NOMO-1 (cell line): ENCODE measurements at regions not wholly inside any gene's neighbourhood (a gene's known extent, or its start where the extent isn't known, plus 50 kb on each side); places are given as distances from the start of the nearest gene placed in this dataset.
"Not testable (repeated sequence)": the region's sequence is repeated elsewhere in the genome, so short reads cannot be mapped to it uniquely, and the experiment has no call there.

Experiments used
- DNase-seq, 2 experiments: peaks; one replicate each; lab custom pipeline; 2025; ENCODE audit not compliant: unreplicated experiment in 2 of 2; lab: John Stamatoyannopoulos, UW

GRCh38 chr10:131822013-131822691, 78.7 kb upstream of the PPP2R2D start:
- no peak for DNase-seq

- no peak for DNase-seq
Observed at GRCh38 chr10:131822692-131823245, 78.0 kb upstream of the PPP2R2D start.

DNA sequence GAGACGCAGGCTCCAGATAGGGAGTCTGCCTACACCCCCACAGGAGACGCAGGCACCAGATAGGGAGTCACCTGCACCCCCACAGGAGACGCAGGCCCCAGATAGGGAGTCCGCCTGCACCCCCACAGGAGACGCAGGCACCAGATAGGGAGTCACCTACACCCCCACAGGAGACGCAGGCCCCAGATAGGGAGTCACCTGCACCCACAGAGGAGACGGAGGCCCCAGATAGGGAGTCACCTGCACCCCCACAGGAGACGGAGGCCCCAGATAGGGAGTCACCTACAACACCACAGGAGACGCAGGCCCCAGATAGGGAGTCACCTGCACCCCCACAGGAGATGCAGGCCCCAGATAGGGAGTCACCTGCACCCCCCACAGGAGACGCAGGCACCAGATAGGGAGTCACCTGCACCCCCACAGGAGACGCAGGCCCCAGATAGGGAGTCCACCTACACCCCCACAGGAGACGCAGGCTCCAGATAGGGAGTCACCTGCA, 77.2 kb upstream of the PPP2R2D start:
- not testable (repeated sequence) for DNase-seq

GRCh38 chr10:131824371-131825149, 76.2 kb upstream of the PPP2R2D start:
- no peak for DNase-seq

DNA sequence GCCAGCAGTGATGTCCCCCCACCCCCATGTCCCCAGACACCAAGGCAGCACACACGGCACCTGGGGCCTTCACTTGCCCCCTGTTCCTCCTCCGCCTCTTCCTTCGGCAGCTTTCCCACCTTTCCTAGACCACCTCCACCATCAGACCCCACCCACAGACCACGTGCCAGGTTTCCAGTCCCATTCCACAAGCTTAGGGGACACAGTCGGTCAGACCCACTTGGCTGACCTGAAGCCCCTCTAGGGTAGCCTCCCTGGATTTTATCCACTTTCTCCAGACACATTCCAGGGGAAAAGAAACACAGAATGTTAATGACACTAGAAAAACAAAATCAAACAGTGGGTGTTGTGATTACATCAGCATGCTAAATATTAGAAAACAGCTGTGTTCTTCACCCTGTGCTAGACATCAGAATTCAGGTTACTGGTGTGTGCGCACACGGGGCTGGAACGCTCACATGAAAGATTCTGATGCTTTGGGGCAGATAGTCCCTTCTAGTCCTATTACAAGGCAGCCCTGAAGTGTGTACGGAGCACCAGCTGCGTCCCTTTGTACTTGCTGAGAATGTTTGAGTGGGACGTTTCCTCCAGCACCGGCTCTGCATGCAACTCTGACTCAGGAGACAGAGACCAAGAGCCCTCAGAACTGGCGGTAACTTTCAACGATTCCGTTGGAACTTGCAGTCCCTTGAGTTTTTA, 75.5 kb upstream of the PPP2R2D start:
- DNase-seq = no peak

DNA sequence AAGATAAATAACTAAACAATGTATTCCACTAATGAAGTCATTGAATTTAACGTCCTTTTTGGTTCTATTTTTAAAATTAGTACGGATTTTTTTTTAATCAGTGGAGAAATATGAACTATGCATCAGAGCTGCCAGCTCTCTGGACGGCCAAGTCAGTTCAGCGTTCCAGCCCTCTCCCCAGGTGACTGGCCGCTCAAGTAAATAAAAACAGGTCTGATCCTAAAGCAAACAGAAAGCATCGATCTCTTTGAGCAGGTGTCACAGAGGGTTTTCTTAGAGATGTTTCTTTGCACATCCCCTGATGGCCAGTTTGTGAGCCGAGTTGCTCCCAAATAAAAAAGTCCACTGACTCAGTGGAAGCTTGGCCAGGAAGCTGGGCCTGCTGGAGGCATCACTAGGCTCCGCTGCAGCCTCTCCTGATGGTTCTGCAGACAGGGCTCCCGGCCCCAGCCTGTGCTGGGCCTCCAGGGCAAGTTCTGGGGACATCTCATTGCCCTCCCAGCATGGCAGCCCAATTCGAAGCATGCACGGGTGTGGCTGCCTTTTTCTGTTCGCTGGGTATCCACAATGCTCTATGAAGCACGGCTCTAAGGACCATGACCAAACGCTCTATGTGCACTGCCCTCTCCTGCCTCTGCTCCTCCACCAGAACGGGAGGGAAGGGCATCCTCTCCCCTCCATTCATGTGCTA, 74.7 kb upstream of the PPP2R2D start:
- no peak for DNase-seq

GRCh38 chr10:131829156-131829930, 71.5 kb upstream of the PPP2R2D start:
- DNase-seq = no peak

DNA sequence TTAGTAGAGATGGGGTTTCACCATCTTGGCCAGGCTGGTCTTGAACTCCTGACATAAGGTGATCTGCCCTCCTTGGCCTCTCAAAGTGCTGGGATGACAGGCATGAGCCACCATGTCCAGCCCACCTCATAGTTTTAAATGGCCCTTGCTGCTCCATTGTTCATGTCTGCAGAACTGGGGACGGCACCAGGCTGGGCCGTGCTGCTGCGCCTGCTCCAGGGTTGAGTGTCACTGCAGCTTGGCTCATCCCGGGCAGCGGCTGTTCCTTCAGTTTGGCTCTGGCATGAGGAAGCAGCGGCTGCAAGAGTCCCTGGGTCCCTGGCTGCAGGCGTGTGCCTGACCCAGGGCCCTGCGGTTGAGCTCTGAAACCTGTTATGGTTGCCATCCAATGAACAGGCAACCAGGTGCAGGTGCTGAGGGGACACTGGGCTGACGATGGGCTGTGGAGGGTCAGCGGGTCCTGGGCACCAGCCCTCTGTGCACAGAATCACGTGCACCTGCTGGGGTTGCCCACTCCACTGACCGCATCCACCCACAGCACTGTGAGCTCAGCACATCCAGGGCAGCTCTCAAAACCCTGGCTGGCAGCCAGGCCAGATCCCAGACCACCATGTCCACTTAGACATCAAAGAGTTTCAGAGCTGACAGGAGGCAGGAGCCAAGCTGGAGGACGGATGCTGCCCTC, 70.2 kb upstream of the PPP2R2D start:
- no peak for DNase-seq

- DNase-seq = no peak
Observed at GRCh38 chr10:131831561-131831960, 69.2 kb upstream of the PPP2R2D start.

DNA sequence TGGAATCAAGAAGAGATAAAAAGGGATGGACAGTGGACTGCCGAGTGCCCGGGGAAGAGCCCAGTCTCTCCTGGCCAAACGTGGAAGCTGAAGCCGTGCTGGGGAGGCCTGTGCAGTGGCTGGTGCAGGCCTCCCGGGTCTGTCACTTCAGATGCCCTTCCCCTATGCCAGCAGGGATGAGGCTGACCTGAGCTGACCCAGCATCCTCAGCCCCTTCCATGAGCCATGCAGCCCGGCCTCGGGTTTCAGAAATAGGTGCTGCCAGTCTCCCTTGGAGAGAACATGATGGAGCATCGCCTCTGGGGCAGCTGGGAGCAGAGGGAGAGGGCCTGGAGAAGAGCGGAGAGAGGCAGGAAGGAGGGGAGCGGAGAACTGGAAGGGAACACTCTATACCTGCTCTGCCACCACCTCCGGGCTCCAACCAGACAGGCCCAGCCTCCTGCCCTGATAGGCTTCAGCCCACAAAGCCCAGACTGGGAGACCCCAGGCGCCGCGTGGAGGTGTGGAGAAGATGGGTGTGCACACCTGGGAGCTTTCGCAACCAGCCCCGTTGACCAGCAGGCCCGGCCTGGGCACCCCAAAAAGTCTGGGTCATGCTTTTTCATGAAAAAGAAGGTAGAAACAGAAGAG, 68.6 kb upstream of the PPP2R2D start:
- DNase-seq = no peak

GRCh38 chr10:131833013-131833412, 67.8 kb upstream of the PPP2R2D start:
- no peak for DNase-seq

- no peak for DNase-seq
Observed at GRCh38 chr10:131833446-131834080, 67.2 kb upstream of the PPP2R2D start.

DNA sequence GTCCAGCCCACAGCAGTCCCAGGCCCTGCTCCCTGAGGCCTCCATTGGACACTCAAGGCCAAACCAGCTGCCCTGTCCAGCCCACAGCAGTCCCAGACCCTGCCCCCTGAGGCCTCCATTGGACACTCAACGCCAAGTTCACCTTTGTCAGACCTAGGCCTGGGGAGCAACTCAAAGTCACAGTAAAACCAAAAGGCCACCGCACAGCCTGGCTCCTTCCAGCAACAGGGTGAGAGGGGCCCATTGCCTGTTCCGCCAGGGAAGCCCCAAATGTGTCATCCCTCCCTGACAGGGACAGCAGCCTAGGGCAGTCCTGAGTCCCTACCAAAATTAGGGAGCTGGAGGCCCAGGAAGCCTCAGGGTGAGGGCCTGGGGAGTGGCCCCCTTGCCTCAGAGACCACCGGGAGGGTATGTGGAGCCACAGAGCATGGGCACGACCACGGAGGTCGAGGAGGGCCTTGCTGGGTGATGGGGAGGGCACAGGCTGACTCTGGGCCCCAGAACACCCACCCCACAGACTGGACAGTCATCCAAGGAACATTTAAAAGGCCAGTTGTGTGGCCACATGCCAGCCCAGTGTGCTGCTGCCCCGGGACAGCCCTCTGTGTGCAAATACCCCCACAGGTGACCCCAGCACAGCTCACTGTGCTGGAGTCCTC, 66.5 kb upstream of the PPP2R2D start:
- DNase-seq = no peak

GRCh38 chr10:131838966-131839742, 61.7 kb upstream of the PPP2R2D start:
- DNase-seq = no peak

GRCh38 chr10:131839880-131840787, 60.7 kb upstream of the PPP2R2D start:
- DNase-seq = not testable (repeated sequence)

- DNase-seq = no peak
Observed at GRCh38 chr10:131840788-131841118, 60.1 kb upstream of the PPP2R2D start.
